GM12872 (cell line): ENCODE measurements at regions not wholly inside any gene's neighbourhood (a gene's known extent, or its start where the extent isn't known, plus 50 kb on each side); places are given as distances from the start of the nearest gene placed in this dataset.

Experiments used
- CTCF ChIP-seq: IDR thresholded peaks from 3 replicates; pipeline ENCODE4 v1.5.1; 2011; ENCODE audit warnings: low read depth, mild to moderate bottlenecking, low read length, moderate library complexity; ENCODE audit not compliant: insufficient read depth

GRCh38 chr6:122109075-122109474 lies 290.4 kb upstream of the HSF2 start:
- no peak for TF ChIP-seq CTCF

- TF ChIP-seq CTCF = no peak
Measured at GRCh38 chr6:122114717-122115116, 284.7 kb upstream of the HSF2 start.

- no peak for TF ChIP-seq CTCF
Measured at GRCh38 chr6:122116119-122116834, 283.2 kb upstream of the HSF2 start.

GRCh38 chr6:122116835-122117627 lies 282.4 kb upstream of the HSF2 start:
- no peak for TF ChIP-seq CTCF

- no peak for TF ChIP-seq CTCF
Measured at GRCh38 chr6:122118945-122119506, 280.4 kb upstream of the HSF2 start.

- no peak for TF ChIP-seq CTCF
Measured at GRCh38 chr6:122122202-122122601, 277.2 kb upstream of the HSF2 start.

GRCh38 chr6:122122686-122123085 lies 276.8 kb upstream of the HSF2 start:
- no peak for TF ChIP-seq CTCF
